Medulla oblongata (tissue), 1 donor: ENCODE measurements at regions not wholly inside any gene's neighbourhood (a gene's known extent, or its start where the extent isn't known, plus 50 kb on each side); places are given as distances from the start of the nearest gene placed in this dataset.

ENCODE experiments used
- DNase-seq: peaks from one replicate; pipeline ENCODE4 v3.0.0-alpha.2; 2015; ENCODE audit errors: extremely low spot score

- DNase-seq, result no peak
Measured at GRCh38 chr5:15263406-15263805, 236.6 kb upstream of the FBXL7 start.

- no peak for DNase-seq
Measured at GRCh38 chr5:15261269-15261995, 238.5 kb upstream of the FBXL7 start.

- no peak for DNase-seq
Measured at GRCh38 chr5:15260356-15261268, 239.4 kb upstream of the FBXL7 start.

- no peak for DNase-seq
Measured at GRCh38 chr5:15256485-15256884, 243.5 kb upstream of the FBXL7 start.

- DNase-seq, result no peak
Measured at GRCh38 chr5:15255576-15255975, 244.4 kb upstream of the FBXL7 start.

GRCh38 chr5:15254607-15255006 is 245.4 kb upstream of the FBXL7 start:
- no peak for DNase-seq

GRCh38 chr5:15252331-15252730 is 247.6 kb upstream of the FBXL7 start:
- no peak for DNase-seq

- DNase-seq, result no peak
Measured at GRCh38 chr5:15249152-15249551, 250.8 kb upstream of the FBXL7 start.

- DNase-seq, result no peak
Measured at GRCh38 chr5:15248731-15249130, 251.2 kb upstream of the FBXL7 start.

GRCh38 chr5:15245913-15246312 is 254.1 kb upstream of the FBXL7 start:
- DNase-seq, result no peak

- DNase-seq, result no peak
Measured at GRCh38 chr5:15243301-15244020, 256.5 kb upstream of the FBXL7 start.

- DNase-seq, result no peak
Measured at GRCh38 chr5:15241216-15241821, 258.7 kb upstream of the FBXL7 start.

- DNase-seq, result no peak
Measured at GRCh38 chr5:15238006-15238405, 262.0 kb upstream of the FBXL7 start.

- DNase-seq, result no peak
Measured at GRCh38 chr5:15236911-15237508, 263.0 kb upstream of the FBXL7 start.

GRCh38 chr5:15234911-15235310 is 265.1 kb upstream of the FBXL7 start:
- no peak for DNase-seq

GRCh38 chr5:15234366-15234765 is 265.6 kb upstream of the FBXL7 start:
- no peak for DNase-seq

GRCh38 chr5:15233566-15233965 is 266.4 kb upstream of the FBXL7 start:
- DNase-seq, result no peak

GRCh38 chr5:15222156-15222555 is 277.8 kb upstream of the FBXL7 start:
- DNase-seq, result no peak

- DNase-seq, result no peak
Measured at GRCh38 chr5:15220642-15221173, 279.3 kb upstream of the FBXL7 start.

GRCh38 chr5:15215056-15215455 is 284.9 kb upstream of the FBXL7 start:
- no peak for DNase-seq

- no peak for DNase-seq
Measured at GRCh38 chr5:15214010-15214409, 286.0 kb upstream of the FBXL7 start.
